RWPE2 (cell line): ENCODE measurements at regions not wholly inside any gene's neighbourhood (a gene's known extent, or its start where the extent isn't known, plus 50 kb on each side); places are given as distances from the start of the nearest gene placed in this dataset.

ENCODE experiments used
- ATAC-seq: fragments of 200-7000 bp; cut with Tn5 transposase; 3 replicates; pipeline ENCODE4 v1.9.1; 2021; ENCODE audit warnings: low read depth
- DNase-seq: peaks from one replicate; pipeline ENCODE4 v3.0.0-alpha.2; 2020; ENCODE audit warnings: low spot score
- H3K27ac ChIP-seq: fragments of 450-650 bp; 2 replicates; pipeline ENCODE4 v1.5.1; 2017; ENCODE audit warnings: mild to moderate bottlenecking; ENCODE audit not compliant: poor library complexity, severe bottlenecking
- H3K27me3 ChIP-seq: fragments of 250-450 bp; sonication (Bioruptor Pico); 2 replicates; pipeline ENCODE4 v1.5.1; 2021; ENCODE audit warnings: mild to moderate bottlenecking, moderate library complexity; ENCODE audit not compliant: insufficient read depth, poor library complexity, severe bottlenecking
- H3K36me3 ChIP-seq: fragments of 250-450 bp; sonication (Bioruptor Pico); 2 replicates; pipeline ENCODE4 v1.5.1; 2020; ENCODE audit warnings: low read depth, mild to moderate bottlenecking, moderate library complexity
- H3K4me1 ChIP-seq: fragments of 250-450 bp; sonication (Bioruptor Pico); 2 replicates; pipeline ENCODE4 v1.5.1; 2021; ENCODE audit warnings: mild to moderate bottlenecking, moderate library complexity; ENCODE audit not compliant: insufficient read depth, poor library complexity, severe bottlenecking
- H3K4me3 ChIP-seq: fragments of 250-450 bp; sonication (Bioruptor Pico); 2 replicates; pipeline ENCODE4 v1.5.1; 2021; ENCODE audit warnings: mild to moderate bottlenecking, moderate library complexity; ENCODE audit not compliant: severe bottlenecking
- H3K9me3 ChIP-seq: fragments of 250-450 bp; sonication (Bioruptor Pico); 2 replicates; pipeline ENCODE4 v1.5.1; 2021; ENCODE audit warnings: mild to moderate bottlenecking, moderate library complexity; ENCODE audit not compliant: severe bottlenecking
- TF ChIP-seq, protein P1 (sequence below): fragments of 450-650 bp; IDR thresholded peaks from one replicate; pipeline ENCODE4 v1.5.1; 2017; ENCODE audit warnings: mild to moderate bottlenecking, moderate library complexity; ENCODE audit not compliant: poor library complexity, severe bottlenecking

- Histone ChIP-seq H3K27me3 (peaks cover 16% of the 10 kb centered on the region), H3K4me3 (no peak overlapping the region), H3K4me1 (no peaks in the 10 kb centered on the region), H3K27ac (no peak overlapping the region), H3K36me3 (no peaks in the 10 kb centered on the region), H3K9me3 (no peaks in the 10 kb centered on the region)
- TF ChIP-seq, protein P1, sequence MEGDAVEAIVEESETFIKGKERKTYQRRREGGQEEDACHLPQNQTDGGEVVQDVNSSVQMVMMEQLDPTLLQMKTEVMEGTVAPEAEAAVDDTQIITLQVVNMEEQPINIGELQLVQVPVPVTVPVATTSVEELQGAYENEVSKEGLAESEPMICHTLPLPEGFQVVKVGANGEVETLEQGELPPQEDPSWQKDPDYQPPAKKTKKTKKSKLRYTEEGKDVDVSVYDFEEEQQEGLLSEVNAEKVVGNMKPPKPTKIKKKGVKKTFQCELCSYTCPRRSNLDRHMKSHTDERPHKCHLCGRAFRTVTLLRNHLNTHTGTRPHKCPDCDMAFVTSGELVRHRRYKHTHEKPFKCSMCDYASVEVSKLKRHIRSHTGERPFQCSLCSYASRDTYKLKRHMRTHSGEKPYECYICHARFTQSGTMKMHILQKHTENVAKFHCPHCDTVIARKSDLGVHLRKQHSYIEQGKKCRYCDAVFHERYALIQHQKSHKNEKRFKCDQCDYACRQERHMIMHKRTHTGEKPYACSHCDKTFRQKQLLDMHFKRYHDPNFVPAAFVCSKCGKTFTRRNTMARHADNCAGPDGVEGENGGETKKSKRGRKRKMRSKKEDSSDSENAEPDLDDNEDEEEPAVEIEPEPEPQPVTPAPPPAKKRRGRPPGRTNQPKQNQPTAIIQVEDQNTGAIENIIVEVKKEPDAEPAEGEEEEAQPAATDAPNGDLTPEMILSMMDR, result no peak
- DNase-seq (no peak), ATAC-seq (no peak)
These were observed 76.4 kb downstream of the HRH4 start for GRCh38 chr18:24536834-24537233.

DNA sequence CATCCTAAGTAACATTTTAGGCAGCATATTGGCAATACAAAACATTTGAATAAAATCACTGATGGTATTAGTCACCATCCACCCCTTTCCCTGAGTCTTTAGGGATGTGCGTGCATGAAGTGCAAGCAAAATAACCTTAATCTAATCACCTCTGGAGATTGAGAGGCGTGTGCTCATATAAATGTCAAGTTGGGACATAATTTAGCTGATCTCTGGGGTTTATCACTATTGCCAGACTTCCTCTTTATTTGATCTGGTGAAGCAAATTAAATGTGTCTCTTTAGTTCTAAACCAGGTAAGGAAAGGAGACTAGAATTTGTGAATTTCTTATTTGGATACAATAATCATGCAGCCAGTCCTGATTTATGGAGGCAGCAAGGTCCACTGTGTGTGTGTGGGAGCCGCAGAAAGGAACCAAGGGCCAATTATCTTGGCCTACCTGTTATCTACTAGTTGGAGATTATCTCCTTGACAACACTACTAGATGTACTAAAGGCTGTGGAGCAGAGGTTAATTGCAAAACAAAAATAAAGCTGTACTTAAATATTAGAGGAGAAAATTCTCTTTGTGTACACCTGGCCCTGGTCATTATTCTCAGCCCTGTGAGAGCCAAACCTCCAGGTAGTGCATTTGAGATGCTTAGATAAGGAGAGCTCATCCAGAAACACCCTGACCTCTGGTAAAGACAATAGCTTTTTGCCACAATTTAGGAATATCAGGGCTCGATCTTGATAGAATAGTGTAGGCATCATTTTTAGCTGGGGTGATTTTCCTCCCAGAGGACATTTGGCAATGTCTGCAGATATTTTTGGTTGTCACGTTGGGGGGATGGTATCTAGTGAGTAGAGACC, 78.2 kb downstream of the HRH4 start:
- DNase-seq (no peak), ATAC-seq (no peak)
- no peaks in the 10 kb centered on the region for H3K36me3 ChIP-seq
- TF ChIP-seq, protein P1, result no peak
- no peaks in the 10 kb centered on the region for H3K9me3 ChIP-seq
- H3K27ac ChIP-seq, result no peak overlapping the region
- H3K27me3 ChIP-seq, result peaks cover 16% of the 10 kb centered on the region
- no peaks in the 10 kb centered on the region for H3K4me1 ChIP-seq
- H3K4me3 ChIP-seq, result no peak overlapping the region

GRCh38 chr18:24539866-24540617, 79.6 kb downstream of the HRH4 start:
- H3K27ac ChIP-seq, result no peak overlapping the region
- H3K27me3 ChIP-seq, result peaks cover 16% of the 10 kb centered on the region
- no peak for DNase-seq
- H3K4me1 ChIP-seq, result no peaks in the 10 kb centered on the region
- no peaks in the 10 kb centered on the region for H3K36me3 ChIP-seq
- TF ChIP-seq, protein P1, result no peak
- H3K9me3 ChIP-seq, result no peaks in the 10 kb centered on the region
- H3K4me3 ChIP-seq, result no peak overlapping the region
- ATAC-seq, result no peak

- no peak for ATAC-seq
- Histone ChIP-seq H3K27ac (no peak overlapping the region), H3K27me3 (peaks cover 16% of the 10 kb centered on the region), H3K36me3 (no peaks in the 10 kb centered on the region), H3K4me1 (no peaks in the 10 kb centered on the region), H3K9me3 (no peaks in the 10 kb centered on the region), H3K4me3 (no peak overlapping the region)
- TF ChIP-seq, protein P1, result no peak
- no peak for DNase-seq
These were observed 80.5 kb downstream of the HRH4 start for GRCh38 chr18:24540896-24541295.
